Lung (tissue), 11 donors: ENCODE measurements at regions not wholly inside any gene's neighbourhood (a gene's known extent, or its start where the extent isn't known, plus 50 kb on each side); places are given as distances from the start of the nearest gene placed in this dataset.

Experiments
- ATAC-seq: fragments of 200-7000 bp; cut with Tn5 transposase; one replicate; pipeline ENCODE4 v1.9.1; 2020; ENCODE audit warnings: moderate number of reproducible peaks; ENCODE audit not compliant: insufficient read depth, low FRiP score
- DNase-seq, 3 donors: peaks; one replicate each; pipeline ENCODE4 v3.0.0-alpha.2; 2013 to 2017
- H3K27ac ChIP-seq, 2 donors: one replicate each; pipeline ENCODE4 v1.5.1; 2013; ENCODE audit warnings: mild to moderate bottlenecking in 2 of 2, moderate library complexity in 2 of 2, control low read depth in 1 of 2, inconsistent platforms in 1 of 2, low read depth in 1 of 2, low read length in 1 of 2
- H3K27me3 ChIP-seq, 3 donors: one replicate each; pipeline ENCODE4 v1.5.1; 2013; ENCODE audit warnings: low read length in 2 of 3; ENCODE audit not compliant: control insufficient read depth in 3 of 3, insufficient read depth in 3 of 3
- H3K36me3 ChIP-seq, 4 donors: one replicate each; pipeline ENCODE4 v1.5.1; 2013; ENCODE audit warnings: low read length in 4 of 4, mild to moderate bottlenecking in 1 of 4, moderate library complexity in 1 of 4; ENCODE audit not compliant: control insufficient read depth in 4 of 4, insufficient read depth in 4 of 4
- H3K4me1 ChIP-seq, 5 donors: one replicate each; pipeline ENCODE4 v1.5.1; 2013; ENCODE audit warnings: low read length in 5 of 5, mild to moderate bottlenecking in 2 of 5, moderate library complexity in 1 of 5; ENCODE audit not compliant: control insufficient read depth in 5 of 5, insufficient read depth in 5 of 5
- H3K4me3 ChIP-seq: one replicate; pipeline ENCODE4 v1.5.1; 2013; ENCODE audit warnings: mild to moderate bottlenecking, control low read depth, moderate library complexity
- H3K9ac ChIP-seq, 2 donors: one replicate each; pipeline ENCODE4 v1.5.1; 2013; ENCODE audit warnings: low read length in 2 of 2, control low read depth in 1 of 2; ENCODE audit not compliant: insufficient read depth in 1 of 2
- H3K9me3 ChIP-seq, 4 donors: one replicate each; pipeline ENCODE4 v1.5.1; 2013; ENCODE audit warnings: low read length in 3 of 4, mild to moderate bottlenecking in 1 of 4, moderate library complexity in 1 of 4; ENCODE audit not compliant: control insufficient read depth in 4 of 4, insufficient read depth in 3 of 4
- CTCF ChIP-seq: IDR thresholded peaks from 2 replicates; pipeline ENCODE4 v1.5.1; 2012; ENCODE audit warnings: mild to moderate bottlenecking; ENCODE audit errors: control extremely low read depth, extremely low read depth
- WGBS, 2 donors: extraction: QIAGEN DNeasy Blood & Tissue Kit; methylation state at CpG; one replicate each; pipeline ENCODE4 v1.1.7; 2013; 5-methylcytosine and 5-hydroxymethylcytosine counted together
- donor health status: control.
- donor health status: control.
- donor health status: Bipolar disorder and iron deficiency.
- donor health status: healthy.
- donor health status: DM: yes; HTN: yes; CAD: no.

GRCh38 chr12:59890896-59891579 lies 295.2 kb downstream of the SLC16A7 start:
- H3K27me3 ChIP-seq: no peaks in the 10 kb centered on the region
- no peaks in the 10 kb centered on the region for H3K36me3 ChIP-seq
- no peak overlapping the region for H3K9ac ChIP-seq
- TF ChIP-seq CTCF: no peak
- DNase-seq (no peak), ATAC-seq (no peak)
- WGBS, 2 donors: 82 to 93% methylated on average over 3 of the region's 3 CpGs
- no peaks in the 10 kb centered on the region for H3K4me1 ChIP-seq
- H3K4me3 ChIP-seq: no peak overlapping the region
- H3K27ac ChIP-seq: no peak overlapping the region
- no peaks in the 10 kb centered on the region for H3K9me3 ChIP-seq

- Histone ChIP-seq H3K4me1 (no peaks in the 10 kb centered on the region), H3K4me3 (no peak overlapping the region), H3K27me3 (no peaks in the 10 kb centered on the region), H3K9ac (no peak overlapping the region), H3K36me3 (no peaks in the 10 kb centered on the region), H3K9me3 (no peaks in the 10 kb centered on the region), H3K27ac (no peak overlapping the region)
- DNase-seq: no peak
- 78 to 84% methylated on average over 1 of the region's 1 CpG for whole genome bisulfite sequencing, 2 donors
- no peak for TF ChIP-seq CTCF
- no peak for ATAC-seq
Observed at GRCh38 chr12:59895166-59895775, 299.4 kb downstream of the SLC16A7 start.

GRCh38 chr12:59904874-59905521 lies 309.2 kb downstream of the SLC16A7 start:
- Histone ChIP-seq H3K9ac (no peak overlapping the region), H3K36me3 (no peaks in the 10 kb centered on the region), H3K4me1 (peaks cover 0 to 2% (median 0%) of the 10 kb centered on the region in 5 donors), H3K4me3 (no peak overlapping the region), H3K27ac (no peak overlapping the region), H3K9me3 (no peaks in the 10 kb centered on the region), H3K27me3 (no peaks in the 10 kb centered on the region)
- DNase-seq (no peak), ATAC-seq (no peak)
- no peak for TF ChIP-seq CTCF
- 84 to 87% methylated on average over 3 of the region's 3 CpGs for WGBS, 2 donors
